H1 (cell line): ENCODE measurements at regions not wholly inside any gene's neighbourhood (a gene's known extent, or its start where the extent isn't known, plus 50 kb on each side); places are given as distances from the start of the nearest gene placed in this dataset.

Experiments used
- ATF3 ChIP-seq: IDR thresholded peaks from 2 replicates; pipeline ENCODE4 v1.6.1; 2011; ENCODE audit warnings: low read depth, mild to moderate bottlenecking, low read length; ENCODE audit not compliant: insufficient read depth
- CREB1 ChIP-seq: IDR thresholded peaks from 2 replicates; pipeline ENCODE4 v1.6.1; 2012; ENCODE audit warnings: inconsistent platforms
- CTCF ChIP-seq, 3 experiments: IDR thresholded peaks; 1 replicate in 2 of 3; 2 replicates in 1 of 3; pipeline versions ENCODE4 v1.5.1 to v1.6.1; 2011; ENCODE audit warnings: low read length in 3 of 3, mild to moderate bottlenecking in 3 of 3, inconsistent platforms in 2 of 3, low read depth in 1 of 3, moderate library complexity in 1 of 3; ENCODE audit not compliant: insufficient read depth in 1 of 3; ENCODE audit errors: control extremely low read depth in 1 of 3
- EZH2 ChIP-seq: fragments of 200-600 bp; sonication (generic); IDR thresholded peaks from 2 replicates; pipeline ENCODE4 v1.7.1; 2012; ENCODE audit warnings: low read depth, mild to moderate bottlenecking, moderate library complexity, low read length, inconsistent platforms; ENCODE audit not compliant: severe bottlenecking
- GTF2F1 ChIP-seq: IDR thresholded peaks from 2 replicates; pipeline ENCODE4 v1.6.1; 2012; ENCODE audit warnings: low read depth, low read length, improper control_type of control experiment, borderline replicate concordance
- POLR2AphosphoS5 ChIP-seq: IDR thresholded peaks from 2 replicates; pipeline ENCODE4 v1.6.1; 2011; ENCODE audit warnings: low read depth, low read length
- RAD21 ChIP-seq, 2 experiments: IDR thresholded peaks in 1 of 2; conservative IDR thresholded peaks in 1 of 2; 2 replicates each; pipeline ENCODE4 v1.6.1; 2011; ENCODE audit warnings: low read depth in 2 of 2, low read length in 2 of 2, improper control_type of control experiment in 1 of 2, inconsistent platforms in 1 of 2, mild to moderate bottlenecking in 1 of 2, moderate library complexity in 1 of 2
- SP1 ChIP-seq: IDR thresholded peaks from 2 replicates; pipeline ENCODE4 v1.6.1; 2011; ENCODE audit warnings: low read depth, low read length
- TAF1 ChIP-seq: IDR thresholded peaks from 2 replicates; pipeline ENCODE4 v1.6.1; 2011; ENCODE audit warnings: mild to moderate bottlenecking, low read depth, low read length

GRCh38 chr7:156147104-156147503 is 334.8 kb upstream of the SHH start:
- TF ChIP-seq CTCF (IDR thresholded peaks at IDR 0.05; ENCODE audit: control extremely low read depth in 1 of 3, insufficient read depth in 1 of 3, low read depth in 1 of 3, low read length in 3 of 3) (no peak), SP1 (no peak), ATF3 (no peak), TAF1 (no peak), CREB1 (no peak), GTF2F1 (no peak), POLR2AphosphoS5 (no peak), RAD21 (IDR thresholded peaks at IDR 0.05 in 1 of 2, conservative IDR thresholded peaks at IDR 0.05 in 1 of 2; ENCODE audit: low read depth in 2 of 2, low read length in 2 of 2) (no peak), EZH2 (no peak)
